Smooth muscle cell (in vitro differentiated cells): ENCODE measurements at regions not wholly inside any gene's neighbourhood (a gene's known extent, or its start where the extent isn't known, plus 50 kb on each side); places are given as distances from the start of the nearest gene placed in this dataset.

Source experiments
- DNase-seq: peaks from one replicate; lab custom pipeline; 2025; ENCODE audit not compliant: unreplicated experiment; lab: John Stamatoyannopoulos, UW
- H2AFZ ChIP-seq: fragments of 200-600 bp; sonication (generic); 2 replicates; pipeline ENCODE4 v1.6.0; 2016; ENCODE audit warnings: antibody characterized with exemption, low read depth, mild to moderate bottlenecking
- H3F3A ChIP-seq: fragments of 200-600 bp; sonication (generic); 2 replicates; pipeline ENCODE4 v1.6.0; 2017; ENCODE audit warnings: antibody characterized with exemption, low read depth
- H3K27ac ChIP-seq: fragments of 200-600 bp; sonication (generic); 2 replicates; pipeline ENCODE4 v1.5.1; 2016; ENCODE audit warnings: low read depth, mild to moderate bottlenecking
- H3K27me3 ChIP-seq: fragments of 200-600 bp; sonication (generic); 2 replicates; pipeline ENCODE4 v1.6.1; 2016; ENCODE audit warnings: low read depth, mild to moderate bottlenecking
- H3K36me3 ChIP-seq: fragments of 200-600 bp; sonication (generic); 2 replicates; pipeline ENCODE4 v1.5.1; 2016; ENCODE audit warnings: low read depth
- H3K4me1 ChIP-seq: fragments of 200-600 bp; sonication (generic); 2 replicates; pipeline ENCODE4 v1.5.1; 2016; ENCODE audit warnings: low read depth
- H3K4me2 ChIP-seq: fragments of 200-600 bp; sonication (generic); 2 replicates; pipeline ENCODE4 v1.6.0; 2016; ENCODE audit warnings: mild to moderate bottlenecking
- H3K4me3 ChIP-seq: fragments of 200-600 bp; sonication (generic); 2 replicates; pipeline ENCODE4 v1.5.1; 2016; ENCODE audit warnings: mild to moderate bottlenecking
- H3K79me2 ChIP-seq: fragments of 200-600 bp; sonication (generic); 2 replicates; pipeline ENCODE4 v1.6.0; 2016; ENCODE audit warnings: low read depth, mild to moderate bottlenecking
- H3K9ac ChIP-seq: fragments of 200-600 bp; sonication (generic); 2 replicates; pipeline ENCODE4 v1.6.0; 2016; ENCODE audit warnings: low read depth
- H3K9me3 ChIP-seq: fragments of 200-600 bp; sonication (generic); replicated peaks from 2 replicates; pipeline ENCODE4 v1.5.1; 2016; ENCODE audit warnings: low read depth
- H4K20me1 ChIP-seq: fragments of 200-600 bp; sonication (generic); 2 replicates; pipeline ENCODE4 v1.6.0; 2016; ENCODE audit warnings: low read depth
- WGBS: methylation state at CpG from one replicate; pipeline ENCODE4 v1.1.7; 2016; ENCODE audit warnings: low lambda C conversion rate; 5-methylcytosine and 5-hydroxymethylcytosine counted together
- TF ChIP-seq, protein P1 (sequence below): fragments of 200-600 bp; sonication (generic); IDR thresholded peaks from 2 replicates; pipeline ENCODE4 v1.5.1; 2017; ENCODE audit warnings: borderline replicate concordance, mild to moderate bottlenecking, antibody characterized with exemption; ENCODE audit not compliant: insufficient read depth, poor library complexity, severe bottlenecking

DNA sequence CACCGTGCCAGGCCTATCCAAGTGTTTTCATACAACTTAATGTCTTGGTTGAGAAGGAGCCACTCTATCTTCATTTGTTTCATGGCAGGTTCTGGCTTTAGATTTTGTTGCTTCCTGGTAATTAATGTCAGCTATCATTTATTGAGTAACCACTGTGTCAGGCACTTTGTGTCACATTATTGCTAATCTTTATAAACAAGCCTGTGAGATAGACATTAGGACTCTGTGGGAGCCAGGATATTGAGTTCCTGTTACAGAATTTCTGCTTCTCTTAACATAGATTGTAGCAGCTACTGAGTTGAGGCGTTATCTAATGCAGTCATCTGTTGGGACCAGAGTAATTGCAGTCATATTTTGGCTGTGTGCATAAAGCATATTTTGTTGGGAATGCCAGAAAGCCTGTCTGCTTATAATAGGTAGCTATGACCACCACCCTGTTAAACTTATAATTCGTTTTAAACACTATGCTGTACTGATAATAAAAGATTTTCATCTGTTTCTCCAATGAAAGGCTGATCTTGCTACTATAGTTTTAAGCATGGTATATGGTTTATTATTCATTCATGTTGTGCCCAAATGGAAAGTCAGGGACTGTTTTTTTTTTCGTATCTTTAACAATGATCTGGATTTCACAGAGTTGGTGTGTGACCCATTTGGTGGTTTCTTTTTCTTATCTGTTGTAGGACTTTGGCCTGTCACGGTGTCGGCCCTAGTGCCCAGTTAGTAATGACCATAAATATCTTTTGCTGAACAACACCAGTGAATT lies 432.6 kb downstream of the PCNX1 start:
- Histone ChIP-seq H3K4me2 (no peak overlapping the region), H4K20me1 (peaks cover 100% of the 10 kb centered on the region), H3K4me3 (no peak overlapping the region), H2AFZ (no peak overlapping the region), H3K9ac (no peak overlapping the region), H3K9me3 (no peaks in the 10 kb centered on the region), H3K27me3 (no peaks in the 10 kb centered on the region), H3K79me2 (peaks cover 100% of the 10 kb centered on the region), H3K27ac (peak overlapping the region; percentile 48), H3K36me3 (no peaks in the 10 kb centered on the region), H3K4me1 (no peaks in the 10 kb centered on the region), H3F3A (peaks cover 4% of the 10 kb centered on the region)
- no peak for DNase-seq
- TF ChIP-seq, protein P1, sequence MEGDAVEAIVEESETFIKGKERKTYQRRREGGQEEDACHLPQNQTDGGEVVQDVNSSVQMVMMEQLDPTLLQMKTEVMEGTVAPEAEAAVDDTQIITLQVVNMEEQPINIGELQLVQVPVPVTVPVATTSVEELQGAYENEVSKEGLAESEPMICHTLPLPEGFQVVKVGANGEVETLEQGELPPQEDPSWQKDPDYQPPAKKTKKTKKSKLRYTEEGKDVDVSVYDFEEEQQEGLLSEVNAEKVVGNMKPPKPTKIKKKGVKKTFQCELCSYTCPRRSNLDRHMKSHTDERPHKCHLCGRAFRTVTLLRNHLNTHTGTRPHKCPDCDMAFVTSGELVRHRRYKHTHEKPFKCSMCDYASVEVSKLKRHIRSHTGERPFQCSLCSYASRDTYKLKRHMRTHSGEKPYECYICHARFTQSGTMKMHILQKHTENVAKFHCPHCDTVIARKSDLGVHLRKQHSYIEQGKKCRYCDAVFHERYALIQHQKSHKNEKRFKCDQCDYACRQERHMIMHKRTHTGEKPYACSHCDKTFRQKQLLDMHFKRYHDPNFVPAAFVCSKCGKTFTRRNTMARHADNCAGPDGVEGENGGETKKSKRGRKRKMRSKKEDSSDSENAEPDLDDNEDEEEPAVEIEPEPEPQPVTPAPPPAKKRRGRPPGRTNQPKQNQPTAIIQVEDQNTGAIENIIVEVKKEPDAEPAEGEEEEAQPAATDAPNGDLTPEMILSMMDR = no peak
- WGBS = 47% methylated on average over 6 of the region's 6 CpGs

DNA sequence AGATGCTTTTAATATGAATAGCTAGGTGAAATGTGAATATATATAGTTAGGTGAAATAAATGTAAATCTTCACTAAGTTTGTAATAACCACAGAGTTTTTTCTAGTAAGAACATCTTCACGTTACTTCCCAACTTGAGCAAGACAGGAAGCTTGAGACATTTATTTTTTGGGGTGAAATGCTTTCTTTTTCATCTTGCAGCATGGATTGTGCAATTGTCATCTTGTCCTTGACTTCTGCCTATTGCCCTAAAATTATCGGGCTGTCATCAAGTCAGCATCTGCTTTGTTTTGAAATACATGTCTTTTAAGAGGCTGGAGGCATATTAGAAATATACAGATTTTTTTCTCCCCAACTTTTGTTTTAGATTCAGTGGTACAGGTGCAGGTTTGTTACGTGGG lies 433.9 kb downstream of the PCNX1 start:
- H3K9ac ChIP-seq = no peak overlapping the region
- no peaks in the 10 kb centered on the region for H3K36me3 ChIP-seq
- H4K20me1 ChIP-seq = peaks cover 100% of the 10 kb centered on the region
- TF ChIP-seq, protein P1 = no peak
- no peak for DNase-seq
- H3K4me3 ChIP-seq = no peak overlapping the region
- 94% methylated on average over 3 of the region's 3 CpGs for WGBS
- no peak overlapping the region for H3K4me2 ChIP-seq
- no peaks in the 10 kb centered on the region for H3K9me3 ChIP-seq
- H2AFZ ChIP-seq = no peak overlapping the region
- H3F3A ChIP-seq = peaks cover 4% of the 10 kb centered on the region
- no peak overlapping the region for H3K27ac ChIP-seq
- peaks cover 100% of the 10 kb centered on the region for H3K79me2 ChIP-seq
- H3K4me1 ChIP-seq = no peaks in the 10 kb centered on the region
- no peaks in the 10 kb centered on the region for H3K27me3 ChIP-seq

DNA sequence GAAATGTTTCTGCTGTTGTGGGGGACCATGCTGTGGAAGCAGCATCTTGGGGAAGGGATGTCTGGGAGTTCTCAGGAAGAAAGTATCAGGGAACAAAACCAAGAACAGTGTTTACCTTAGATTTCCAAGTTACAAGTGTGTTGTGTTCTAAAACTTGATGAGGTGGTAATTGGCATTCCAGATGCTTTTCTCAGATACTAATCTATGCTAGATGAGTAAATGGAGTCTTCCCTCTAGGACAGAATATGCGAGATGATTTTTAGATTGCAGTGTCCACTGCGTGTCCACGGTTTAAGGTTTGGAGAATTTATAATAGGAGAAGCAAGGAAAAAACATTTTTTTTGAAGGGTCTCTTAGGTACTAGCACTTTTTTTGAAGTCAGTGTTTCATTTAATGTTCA lies 436.5 kb downstream of the PCNX1 start:
- WGBS = 78% methylated on average over 3 of the region's 3 CpGs
- Histone ChIP-seq H3K9me3 (no peaks in the 10 kb centered on the region), H3K27ac (no peak overlapping the region), H3K9ac (no peak overlapping the region), H3K4me3 (no peak overlapping the region), H3K79me2 (peaks cover 100% of the 10 kb centered on the region), H2AFZ (no peak overlapping the region), H3K4me1 (no peaks in the 10 kb centered on the region), H3K27me3 (no peaks in the 10 kb centered on the region), H3K4me2 (no peak overlapping the region), H4K20me1 (peaks cover 100% of the 10 kb centered on the region), H3F3A (peaks cover 3% of the 10 kb centered on the region), H3K36me3 (no peaks in the 10 kb centered on the region)
- TF ChIP-seq, protein P1 = no peak
- DNase-seq = no peak

DNA sequence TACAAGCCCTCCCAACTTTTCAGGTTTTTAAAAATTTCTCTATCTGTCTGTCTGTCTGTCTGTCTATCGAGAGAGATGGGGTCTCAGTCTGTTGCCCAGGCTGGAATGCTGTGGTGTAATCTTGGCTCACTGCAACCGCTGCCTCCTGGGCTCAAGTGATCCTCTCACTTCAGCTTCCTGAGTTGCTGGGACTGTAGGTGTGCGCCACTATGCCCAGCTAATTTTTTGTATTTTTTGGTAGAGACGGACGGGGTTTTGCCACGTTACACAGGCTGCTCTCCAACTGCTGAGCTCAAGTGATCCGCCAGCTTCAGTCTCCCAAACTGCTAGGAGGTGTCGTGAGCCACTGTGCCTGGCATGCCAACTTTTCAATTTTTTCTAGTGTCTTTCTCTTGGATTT lies 437.2 kb downstream of the PCNX1 start:
- H3K4me2 ChIP-seq = no peak overlapping the region
- no peaks in the 10 kb centered on the region for H3K36me3 ChIP-seq
- H3F3A ChIP-seq = no peaks in the 10 kb centered on the region
- H3K27ac ChIP-seq = no peak overlapping the region
- peaks cover 100% of the 10 kb centered on the region for H3K79me2 ChIP-seq
- no peaks in the 10 kb centered on the region for H3K27me3 ChIP-seq
- H3K4me1 ChIP-seq = no peaks in the 10 kb centered on the region
- H3K9me3 ChIP-seq = no peaks in the 10 kb centered on the region
- no peak overlapping the region for H3K9ac ChIP-seq
- no peak overlapping the region for H2AFZ ChIP-seq
- peaks cover 100% of the 10 kb centered on the region for H4K20me1 ChIP-seq
- no peak overlapping the region for H3K4me3 ChIP-seq
- DNase-seq = no peak
- TF ChIP-seq, protein P1 = no peak
- 97% methylated on average over 8 of the region's 8 CpGs for WGBS
